GM23338 (cell line): ENCODE measurements at regions not wholly inside any gene's neighbourhood (a gene's known extent, or its start where the extent isn't known, plus 50 kb on each side); places are given as distances from the start of the nearest gene placed in this dataset.

Experiments used
- CTCF ChIP-seq, 2 experiments: fragments of 200-600 bp in 1 of 2; sonication (generic) in 1 of 2; conservative IDR thresholded peaks; 2 replicates each; pipeline versions ENCODE4 v1.5.1 to v1.6.1; 2016 to 2017; ENCODE audit warnings: antibody characterized with exemption in 2 of 2, low read depth in 2 of 2, mild to moderate bottlenecking in 2 of 2, moderate library complexity in 1 of 2
- EZH2 ChIP-seq: fragments of 200-600 bp; sonication (generic); IDR thresholded peaks from one replicate; pipeline ENCODE4 v1.8.0; 2017; ENCODE audit warnings: antibody characterized with exemption, mild to moderate bottlenecking, low read depth; ENCODE audit not compliant: unreplicated experiment
- NANOG ChIP-seq: IDR thresholded peaks from 2 replicates; pipeline ENCODE4 v1.6.1; 2016; ENCODE audit warnings: antibody characterized with exemption, borderline replicate concordance
- REST ChIP-seq: IDR thresholded peaks from one replicate; pipeline ENCODE4 v1.6.1; 2018; ENCODE audit warnings: antibody characterized with exemption; ENCODE audit not compliant: unreplicated experiment

- no peak for TF ChIP-seq EZH2
- no peak for TF ChIP-seq CTCF (conservative IDR thresholded peaks at IDR 0.05; ENCODE audit: low read depth in 2 of 2)
- no peak for TF ChIP-seq NANOG
- no peak for TF ChIP-seq REST
These were observed 626.5 kb upstream of the MAP3K7 start for GRCh38 chr6:91213229-91213901.
